ENCODE measurements at regions not wholly inside any gene's neighbourhood (a gene's known extent, or its start where the extent isn't known, plus 50 kb on each side); places are given as distances from the start of the nearest gene placed in this dataset.

DNA sequence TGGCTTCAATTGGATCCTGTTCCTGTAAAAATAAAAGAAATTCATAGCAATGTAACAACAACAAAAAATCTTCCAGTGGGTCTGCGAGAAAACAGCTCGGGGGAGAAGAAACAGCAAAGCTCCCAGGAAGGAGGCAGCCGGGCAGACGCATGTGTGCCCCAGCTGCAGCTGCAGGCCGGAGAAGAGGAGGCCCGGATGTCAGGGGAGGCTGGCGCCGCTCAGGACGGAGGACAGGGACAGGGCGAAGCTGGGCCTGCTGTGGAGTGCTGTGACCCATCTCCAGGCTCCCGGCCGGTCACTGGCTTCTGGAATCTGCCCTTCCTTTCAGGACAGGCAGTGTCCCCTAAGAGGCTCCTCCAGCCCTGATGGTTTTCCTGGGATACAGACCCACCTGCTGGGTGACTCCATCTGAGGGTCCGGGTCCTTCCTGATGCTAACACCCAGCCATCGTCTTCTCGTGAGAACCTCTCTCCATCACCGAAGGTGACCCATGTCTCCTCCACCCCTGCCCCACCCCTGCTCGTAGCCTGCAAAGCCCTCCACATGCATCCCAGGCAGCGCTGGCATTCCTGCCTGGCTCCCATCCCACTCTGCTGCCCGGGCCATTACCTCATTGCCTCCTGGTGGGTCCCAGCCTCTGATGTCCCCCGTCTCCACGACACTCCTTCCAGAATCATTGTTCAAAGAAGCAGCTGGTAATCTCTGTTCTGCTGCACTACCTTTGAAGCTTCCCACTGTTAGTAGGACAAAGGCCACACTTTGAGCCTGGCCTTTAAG lies 145.4 kb upstream of the TWIST2 start:
- Histone ChIP-seq H3K27ac (ENCODE audit: insufficient read depth, low read length) (no peak overlapping the region), H2AFZ (ENCODE audit: low read length) (no peak overlapping the region), H3K4me2 (ENCODE audit: extremely low read depth, insufficient read depth, low read length) (no peak overlapping the region), H4K20me1 (ENCODE audit: control insufficient read depth, extremely low read depth, insufficient read depth, low read length) (no peaks in the 10 kb centered on the region), H3K9me3 (ENCODE audit: control insufficient read depth, insufficient read depth, low read depth, low read length) (no peaks in the 10 kb centered on the region), H3K9ac (ENCODE audit: insufficient read depth, low read length) (no peak overlapping the region), H3K36me3 (ENCODE audit: control insufficient read depth, insufficient read depth, low read length) (no peaks in the 10 kb centered on the region), H3K4me3 (replicated peaks in 1 of 4; ENCODE audit: control extremely low read depth in 1 of 4, insufficient read depth in 1 of 4, low read depth in 3 of 4, low read length in 4 of 4) (no peak overlapping the region), H3K27me3 (ENCODE audit: control insufficient read depth, insufficient read depth, low read length) (no peaks in the 10 kb centered on the region), H3K4me1 (ENCODE audit: control insufficient read depth, extremely low read depth, insufficient read depth, low read length) (no peaks in the 10 kb centered on the region), H3K79me2 (ENCODE audit: control insufficient read depth, insufficient read depth, low read length) (no peaks in the 10 kb centered on the region)
- TF ChIP-seq, protein P1, sequence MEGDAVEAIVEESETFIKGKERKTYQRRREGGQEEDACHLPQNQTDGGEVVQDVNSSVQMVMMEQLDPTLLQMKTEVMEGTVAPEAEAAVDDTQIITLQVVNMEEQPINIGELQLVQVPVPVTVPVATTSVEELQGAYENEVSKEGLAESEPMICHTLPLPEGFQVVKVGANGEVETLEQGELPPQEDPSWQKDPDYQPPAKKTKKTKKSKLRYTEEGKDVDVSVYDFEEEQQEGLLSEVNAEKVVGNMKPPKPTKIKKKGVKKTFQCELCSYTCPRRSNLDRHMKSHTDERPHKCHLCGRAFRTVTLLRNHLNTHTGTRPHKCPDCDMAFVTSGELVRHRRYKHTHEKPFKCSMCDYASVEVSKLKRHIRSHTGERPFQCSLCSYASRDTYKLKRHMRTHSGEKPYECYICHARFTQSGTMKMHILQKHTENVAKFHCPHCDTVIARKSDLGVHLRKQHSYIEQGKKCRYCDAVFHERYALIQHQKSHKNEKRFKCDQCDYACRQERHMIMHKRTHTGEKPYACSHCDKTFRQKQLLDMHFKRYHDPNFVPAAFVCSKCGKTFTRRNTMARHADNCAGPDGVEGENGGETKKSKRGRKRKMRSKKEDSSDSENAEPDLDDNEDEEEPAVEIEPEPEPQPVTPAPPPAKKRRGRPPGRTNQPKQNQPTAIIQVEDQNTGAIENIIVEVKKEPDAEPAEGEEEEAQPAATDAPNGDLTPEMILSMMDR (conservative IDR thresholded peaks at IDR 0.05 in 1 of 2, IDR thresholded peaks at IDR 0.05 in 1 of 2; ENCODE audit: low read depth in 1 of 2, low read length in 2 of 2), result no peak
- no peak for TF ChIP-seq EZH2 (IDR thresholded peaks at IDR 0.05; ENCODE audit: low read length, missing control alignments)
- DNase-seq (ENCODE audit: low read depth in 2 of 2), result no peak

DNA sequence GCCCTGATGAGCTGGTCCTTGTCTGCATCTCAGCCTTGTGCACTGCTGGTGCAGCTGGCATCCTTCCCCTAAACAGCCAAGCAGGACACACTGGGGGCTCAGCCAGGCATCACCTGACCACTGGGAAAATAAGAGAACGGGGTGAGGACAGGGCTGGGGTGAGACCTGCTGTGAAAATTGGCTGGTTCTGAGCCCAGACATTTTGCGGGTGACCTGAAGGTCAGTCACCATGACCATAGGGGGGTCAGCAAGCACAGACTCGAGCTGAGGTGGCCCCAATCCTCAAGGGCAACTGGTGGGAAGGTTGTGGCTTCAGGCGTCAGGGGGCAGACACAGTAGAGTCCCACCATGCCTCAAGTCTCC lies 144.9 kb upstream of the TWIST2 start:
- no peaks in the 10 kb centered on the region for H3K79me2 ChIP-seq (ENCODE audit: control insufficient read depth, insufficient read depth, low read length)
- no peak overlapping the region for H3K4me3 ChIP-seq (replicated peaks in 1 of 4; ENCODE audit: control extremely low read depth in 1 of 4, insufficient read depth in 1 of 4, low read depth in 3 of 4, low read length in 4 of 4)
- H3K9me3 ChIP-seq (ENCODE audit: control insufficient read depth, insufficient read depth, low read depth, low read length), result no peaks in the 10 kb centered on the region
- H2AFZ ChIP-seq (ENCODE audit: low read length), result no peak overlapping the region
- no peak overlapping the region for H3K4me2 ChIP-seq (ENCODE audit: extremely low read depth, insufficient read depth, low read length)
- no peak overlapping the region for H3K9ac ChIP-seq (ENCODE audit: insufficient read depth, low read length)
- no peaks in the 10 kb centered on the region for H4K20me1 ChIP-seq (ENCODE audit: control insufficient read depth, extremely low read depth, insufficient read depth, low read length)
- no peaks in the 10 kb centered on the region for H3K27me3 ChIP-seq (ENCODE audit: control insufficient read depth, insufficient read depth, low read length)
- no peaks in the 10 kb centered on the region for H3K4me1 ChIP-seq (ENCODE audit: control insufficient read depth, extremely low read depth, insufficient read depth, low read length)
- H3K27ac ChIP-seq (ENCODE audit: insufficient read depth, low read length), result no peak overlapping the region
- TF ChIP-seq, protein P1 (conservative IDR thresholded peaks at IDR 0.05 in 1 of 2, IDR thresholded peaks at IDR 0.05 in 1 of 2; ENCODE audit: low read depth in 1 of 2, low read length in 2 of 2), result no peak
- TF ChIP-seq EZH2 (IDR thresholded peaks at IDR 0.05; ENCODE audit: low read length, missing control alignments), result no peak
- DNase-seq (ENCODE audit: low read depth in 2 of 2), result no peak
- no peaks in the 10 kb centered on the region for H3K36me3 ChIP-seq (ENCODE audit: control insufficient read depth, insufficient read depth, low read length)

DNA sequence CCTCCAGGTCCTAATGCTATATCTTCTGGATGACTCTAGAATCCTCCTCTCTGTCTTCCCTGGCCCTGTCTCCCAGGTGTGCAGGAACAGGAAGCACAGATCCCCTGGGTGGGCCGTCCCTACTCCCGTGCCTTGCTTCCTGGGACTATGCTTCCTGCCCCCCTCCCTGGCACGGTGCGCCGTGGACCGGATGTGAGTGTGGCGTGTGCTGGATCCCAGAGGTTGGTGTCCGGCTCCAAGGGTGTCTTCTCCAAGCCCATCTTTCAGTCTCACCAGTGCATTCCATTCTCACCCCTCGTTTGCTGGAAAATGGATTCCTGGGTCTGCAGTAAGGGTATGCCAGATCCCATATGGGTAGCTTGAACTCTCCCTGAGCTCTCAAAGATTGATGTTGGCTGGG lies 144.4 kb upstream of the TWIST2 start:
- H3K4me1 ChIP-seq (ENCODE audit: control insufficient read depth, extremely low read depth, insufficient read depth, low read length), result no peaks in the 10 kb centered on the region
- no peaks in the 10 kb centered on the region for H3K9me3 ChIP-seq (ENCODE audit: control insufficient read depth, insufficient read depth, low read depth, low read length)
- no peak overlapping the region for H3K4me3 ChIP-seq (replicated peaks in 1 of 4; ENCODE audit: control extremely low read depth in 1 of 4, insufficient read depth in 1 of 4, low read depth in 3 of 4, low read length in 4 of 4)
- no peak overlapping the region for H3K27ac ChIP-seq (ENCODE audit: insufficient read depth, low read length)
- H4K20me1 ChIP-seq (ENCODE audit: control insufficient read depth, extremely low read depth, insufficient read depth, low read length), result no peaks in the 10 kb centered on the region
- no peaks in the 10 kb centered on the region for H3K36me3 ChIP-seq (ENCODE audit: control insufficient read depth, insufficient read depth, low read length)
- no peak overlapping the region for H2AFZ ChIP-seq (ENCODE audit: low read length)
- H3K79me2 ChIP-seq (ENCODE audit: control insufficient read depth, insufficient read depth, low read length), result no peaks in the 10 kb centered on the region
- H3K27me3 ChIP-seq (ENCODE audit: control insufficient read depth, insufficient read depth, low read length), result no peaks in the 10 kb centered on the region
- DNase-seq (ENCODE audit: low read depth in 2 of 2), result no peak
- no peak overlapping the region for H3K4me2 ChIP-seq (ENCODE audit: extremely low read depth, insufficient read depth, low read length)
- H3K9ac ChIP-seq (ENCODE audit: insufficient read depth, low read length), result no peak overlapping the region
- no peak for TF ChIP-seq EZH2 (IDR thresholded peaks at IDR 0.05; ENCODE audit: low read length, missing control alignments)
- TF ChIP-seq, protein P1 (conservative IDR thresholded peaks at IDR 0.05 in 1 of 2, IDR thresholded peaks at IDR 0.05 in 1 of 2; ENCODE audit: low read depth in 1 of 2, low read length in 2 of 2), result no peak

Measured in fibroblast of lung (primary cell).